Body of pancreas (tissue), 4 donors: ENCODE measurements at regions not wholly inside any gene's neighbourhood (a gene's known extent, or its start where the extent isn't known, plus 50 kb on each side); places are given as distances from the start of the nearest gene placed in this dataset.

ENCODE experiments used
- ATAC-seq: fragments of 150-250 bp; one replicate; pipeline ENCODE4 v1.9.1; 2016
- DNase-seq, 4 donors: peaks; one replicate each; pipeline ENCODE4 v3.0.0-alpha.2; 2019
- H3K27ac ChIP-seq, 4 donors: fragments of 200-600 bp; sonication (generic); 1 replicate in 3 of 4; 2 replicates in 1 of 4; pipeline versions ENCODE4 v1.5.1 to v1.6.1; 2016 to 2019; ENCODE audit warnings: mild to moderate bottlenecking in 1 of 4, mixed read lengths in 1 of 4, moderate library complexity in 1 of 4
- H3K27me3 ChIP-seq, 2 donors: fragments of 200-600 bp; sonication (generic); one replicate each; pipeline ENCODE4 v1.6.0; 2016; ENCODE audit warnings: mild to moderate bottlenecking in 1 of 2
- H3K36me3 ChIP-seq, 2 donors: fragments of 200-600 bp; sonication (generic); replicated peaks in 1 of 2; 2 replicates each; pipeline ENCODE4 v1.5.1; 2016; ENCODE audit warnings: low read depth in 2 of 2; ENCODE audit not compliant: insufficient read depth in 1 of 2
- H3K4me1 ChIP-seq: fragments of 200-600 bp; sonication (generic); one replicate; pipeline ENCODE4 v1.6.0; 2016
- H3K4me3 ChIP-seq, 2 donors: fragments of 200-600 bp; sonication (generic); 1 replicate in 1 of 2; 2 replicates in 1 of 2; pipeline ENCODE4 v1.5.1; 2016 to 2019
- H3K9me3 ChIP-seq, 3 donors: fragments of 200-600 bp; sonication (generic); 1 replicate in 2 of 3; 2 replicates in 1 of 3; pipeline ENCODE4 v1.5.1; 2016
- POLR2A ChIP-seq, 3 donors: fragments of 450-650 bp; IDR thresholded peaks; one replicate each; pipeline ENCODE4 v1.6.1; 2016; ENCODE audit warnings: antibody characterized with exemption in 3 of 3, mild to moderate bottlenecking in 2 of 3
- WGBS, 2 donors: methylation state at CpG; one replicate each; pipeline ENCODE4 v1.1.5; 2017; 5-methylcytosine and 5-hydroxymethylcytosine counted together
- intact Hi-C: fragments of 100-400 bp; cut with DNase I; formaldehyde crosslinking; loops from one replicate; pipeline ENCODE4 v1.15.1; 2023
- TF ChIP-seq, protein P1 (sequence below), 7 experiments: fragments of 450-650 bp in 4 of 7; fragments of 200-600 bp in 3 of 7; sonication (generic) in 3 of 7; IDR thresholded peaks; one replicate each; pipeline ENCODE4 v1.5.1; 2016 to 2019; ENCODE audit warnings: antibody characterized with exemption in 7 of 7

DNA sequence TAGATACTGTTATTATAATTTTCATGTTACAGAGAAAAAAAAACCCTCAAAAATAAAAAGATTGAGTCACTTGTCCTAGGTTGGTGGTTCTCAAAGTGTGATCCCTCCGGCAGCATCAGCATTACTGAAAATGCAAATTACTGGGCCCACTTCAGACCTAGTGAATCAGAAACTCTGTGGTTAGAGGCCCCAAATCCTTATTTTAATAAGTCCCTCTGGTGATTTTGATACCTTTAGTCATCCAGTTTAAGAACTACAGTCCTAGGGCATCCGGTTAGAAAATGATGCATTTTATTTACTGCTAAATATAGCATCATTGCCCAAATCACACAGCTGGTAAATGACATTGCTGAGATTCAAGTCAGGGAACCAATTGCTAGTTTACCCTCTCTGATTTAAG is 203.7 kb upstream of the RUNX1 start:
- 73 to 81% methylated on average over 2 of the region's 2 CpGs for WGBS, 2 donors
- TF ChIP-seq POLR2A (IDR thresholded peaks at IDR 0.05), result no peak
- TF ChIP-seq, protein P1, sequence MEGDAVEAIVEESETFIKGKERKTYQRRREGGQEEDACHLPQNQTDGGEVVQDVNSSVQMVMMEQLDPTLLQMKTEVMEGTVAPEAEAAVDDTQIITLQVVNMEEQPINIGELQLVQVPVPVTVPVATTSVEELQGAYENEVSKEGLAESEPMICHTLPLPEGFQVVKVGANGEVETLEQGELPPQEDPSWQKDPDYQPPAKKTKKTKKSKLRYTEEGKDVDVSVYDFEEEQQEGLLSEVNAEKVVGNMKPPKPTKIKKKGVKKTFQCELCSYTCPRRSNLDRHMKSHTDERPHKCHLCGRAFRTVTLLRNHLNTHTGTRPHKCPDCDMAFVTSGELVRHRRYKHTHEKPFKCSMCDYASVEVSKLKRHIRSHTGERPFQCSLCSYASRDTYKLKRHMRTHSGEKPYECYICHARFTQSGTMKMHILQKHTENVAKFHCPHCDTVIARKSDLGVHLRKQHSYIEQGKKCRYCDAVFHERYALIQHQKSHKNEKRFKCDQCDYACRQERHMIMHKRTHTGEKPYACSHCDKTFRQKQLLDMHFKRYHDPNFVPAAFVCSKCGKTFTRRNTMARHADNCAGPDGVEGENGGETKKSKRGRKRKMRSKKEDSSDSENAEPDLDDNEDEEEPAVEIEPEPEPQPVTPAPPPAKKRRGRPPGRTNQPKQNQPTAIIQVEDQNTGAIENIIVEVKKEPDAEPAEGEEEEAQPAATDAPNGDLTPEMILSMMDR (IDR thresholded peaks at IDR 0.05), result no peak
- H3K4me1 ChIP-seq, result peaks cover 26% of the 10 kb centered on the region
- ATAC-seq, result no peak
- H3K9me3 ChIP-seq, result no peaks in the 10 kb centered on the region
- no peaks in the 10 kb centered on the region for H3K36me3 ChIP-seq
- intact Hi-C loops, result no loop called here
- H3K27me3 ChIP-seq, result no peaks in the 10 kb centered on the region
- no peak for DNase-seq
- H3K27ac ChIP-seq, result no peak overlapping the region
- H3K4me3 ChIP-seq, result no peak overlapping the region

DNA sequence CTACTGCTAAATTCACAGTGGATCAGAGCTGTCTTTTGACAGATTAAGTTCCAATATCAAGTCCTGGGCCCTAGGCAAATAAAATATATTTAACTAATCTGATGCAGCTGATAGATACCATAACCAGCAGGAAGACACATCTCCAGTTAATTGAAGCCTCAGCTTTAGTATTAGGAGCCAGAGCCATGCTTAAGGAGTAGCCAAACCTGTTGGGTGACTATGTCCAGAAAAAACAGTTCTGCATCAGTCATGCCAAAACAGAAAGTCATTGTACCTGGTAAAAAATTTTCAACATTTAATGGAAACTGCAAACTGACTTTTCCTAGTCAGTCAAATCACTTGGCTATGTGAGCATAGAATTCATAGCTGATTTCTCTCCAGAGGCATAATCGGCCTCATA is 200.5 kb upstream of the RUNX1 start:
- Histone ChIP-seq H3K27ac (peak overlapping the region in 3 of 4 donors; percentile 14 to 35 (median 15)), H3K4me1 (peaks cover 28% of the 10 kb centered on the region), H3K4me3 (no peak overlapping the region), H3K9me3 (no peaks in the 10 kb centered on the region), H3K36me3 (no peaks in the 10 kb centered on the region), H3K27me3 (no peaks in the 10 kb centered on the region)
- peak in 3 of 4 donors; percentile 18 to 45 (median 39) for DNase-seq
- TF ChIP-seq POLR2A (IDR thresholded peaks at IDR 0.05), result no peak
- TF ChIP-seq, protein P1 (IDR thresholded peaks at IDR 0.05), result no peak
- intact Hi-C loops, result no loop called here
- ATAC-seq, result peak; percentile 66
- 40 to 47% methylated on average over 1 of the region's 1 CpG for WGBS, 2 donors

DNA sequence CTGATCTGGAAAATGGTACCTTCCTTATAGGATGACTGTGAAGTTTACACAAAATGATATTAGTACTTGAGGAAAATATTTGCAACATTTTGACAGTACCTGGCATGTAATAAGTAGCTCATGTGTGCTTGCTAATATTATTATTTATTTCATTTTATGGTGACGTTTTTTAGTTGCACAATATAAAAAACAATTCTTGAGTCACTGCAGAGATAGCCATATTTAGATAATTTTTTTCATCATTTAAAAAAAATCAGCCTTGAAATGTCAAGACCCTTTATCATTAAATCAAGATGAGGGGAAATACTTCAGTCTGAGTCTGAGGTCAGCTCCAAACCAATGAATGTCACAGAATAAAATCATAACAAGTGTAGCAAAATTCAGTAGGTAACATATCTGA is 196.8 kb upstream of the RUNX1 start:
- ATAC-seq, result no peak
- no peaks in the 10 kb centered on the region for H3K9me3 ChIP-seq
- no peak for DNase-seq
- intact Hi-C loops, result no loop called here
- peaks cover 34% of the 10 kb centered on the region for H3K4me1 ChIP-seq
- WGBS, 2 donors, result 14 to 15% methylated on average over 1 of the region's 1 CpG
- TF ChIP-seq, protein P1 (IDR thresholded peaks at IDR 0.05), result no peak
- H3K36me3 ChIP-seq, result no peaks in the 10 kb centered on the region
- H3K27me3 ChIP-seq, result no peaks in the 10 kb centered on the region
- peak overlapping the region in 1 of 4 donors; percentile 55 for H3K27ac ChIP-seq
- no peak overlapping the region for H3K4me3 ChIP-seq

DNA sequence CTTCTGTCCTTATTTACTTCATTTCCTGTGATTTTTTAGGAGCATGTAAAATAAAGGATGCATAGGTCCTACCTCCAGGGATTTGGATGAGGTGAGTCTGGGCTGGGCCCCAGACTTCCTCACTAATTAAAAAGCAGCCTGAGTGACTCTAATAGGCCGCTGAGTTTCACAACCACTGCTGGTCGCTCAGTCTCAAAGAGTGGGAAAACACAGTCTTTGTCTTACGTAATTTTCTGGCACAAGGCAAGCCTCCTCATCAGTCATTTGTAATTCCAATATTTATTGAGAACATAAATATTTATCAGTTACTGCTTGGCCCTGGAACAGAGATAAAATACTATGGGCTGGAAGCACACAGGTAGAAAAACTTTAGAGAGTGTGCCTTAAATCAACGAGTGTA is 195.4 kb upstream of the RUNX1 start:
- DNase-seq (peak; percentile 26 to 72 (median 58)), ATAC-seq (peak; percentile 82)
- Histone ChIP-seq H3K36me3 (no peaks in the 10 kb centered on the region), H3K9me3 (no peaks in the 10 kb centered on the region), H3K27me3 (no peaks in the 10 kb centered on the region), H3K4me1 (peaks cover 28% of the 10 kb centered on the region), H3K4me3 (no peak overlapping the region), H3K27ac (peak overlapping the region; percentile 12 to 55 (median 32))
- TF ChIP-seq, protein P1 (IDR thresholded peaks at IDR 0.05), result no peak
- no peak for TF ChIP-seq POLR2A (IDR thresholded peaks at IDR 0.05)
- intact Hi-C loops, result no loop called here
- WGBS, 2 donors, result 6 to 13% methylated on average over 4 of the region's 4 CpGs

DNA sequence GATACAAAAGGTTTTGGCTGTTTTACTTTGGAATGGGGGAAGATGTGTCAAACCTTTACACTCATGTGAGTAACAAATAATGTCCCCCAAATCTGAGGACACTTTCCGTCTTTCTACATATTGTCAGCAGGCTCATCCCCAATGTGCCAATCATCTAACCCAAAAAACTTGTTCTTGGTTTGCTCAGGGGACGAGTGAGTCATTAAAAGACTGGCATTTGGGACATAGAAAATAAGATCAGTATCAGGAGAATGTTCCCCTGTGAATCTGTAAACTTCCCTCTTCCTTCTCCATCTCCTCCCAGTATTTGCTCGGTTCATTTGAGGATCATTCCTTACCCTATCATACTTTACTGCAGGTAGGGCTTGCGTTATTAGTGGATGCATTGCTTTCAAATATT is 194.1 kb upstream of the RUNX1 start:
- no peak overlapping the region for H3K27ac ChIP-seq

More for the DNA sequence above, 194.1 kb upstream of the RUNX1 start:
- no peak for ATAC-seq
- no peak for DNase-seq
- Histone ChIP-seq H3K4me3 (no peak overlapping the region), H3K9me3 (no peaks in the 10 kb centered on the region), H3K4me1 (peaks cover 25% of the 10 kb centered on the region), H3K36me3 (no peaks in the 10 kb centered on the region), H3K27me3 (no peaks in the 10 kb centered on the region)
- intact Hi-C loops, result no loop called here
- TF ChIP-seq, protein P1 (IDR thresholded peaks at IDR 0.05), result no peak
- no peak for TF ChIP-seq POLR2A (IDR thresholded peaks at IDR 0.05)
- 82 to 83% methylated on average over 4 of the region's 4 CpGs for WGBS, 2 donors
